ENCODE measurements at regions not wholly inside any gene's neighbourhood (a gene's known extent, or its start where the extent isn't known, plus 50 kb on each side); places are given as distances from the start of the nearest gene placed in this dataset.
"Not testable (repeated sequence)": the region's sequence is repeated elsewhere in the genome, so short reads cannot be mapped to it uniquely, and the experiment has no call there.

GRCh38 chr2:192828175-192828574 lies 633.4 kb upstream of the TMEFF2 start:
- DNase-seq = no peak

DNA sequence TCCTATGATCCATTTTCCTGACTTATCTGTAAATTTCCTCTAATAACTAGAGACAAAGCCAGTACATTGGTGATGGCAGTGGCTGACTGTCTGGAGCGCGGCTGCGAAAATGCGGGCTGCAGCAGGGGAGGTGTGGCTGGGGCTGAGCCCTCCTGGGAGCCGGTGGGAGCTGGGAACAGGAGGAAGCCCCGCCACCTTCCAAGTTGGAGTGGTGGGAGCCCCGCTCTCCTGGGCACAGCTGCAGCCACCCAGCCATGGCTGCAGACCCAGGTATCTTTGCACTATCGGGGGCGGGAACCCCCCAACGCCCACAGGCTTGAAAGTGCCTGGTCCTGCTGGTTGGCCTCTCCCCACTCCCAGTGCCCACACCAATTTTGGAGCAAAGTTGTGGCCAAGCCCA lies 633.0 kb upstream of the TMEFF2 start:
- DNase-seq = no peak

- DNase-seq = no peak
Measured at GRCh38 chr2:192814376-192814775, 619.6 kb upstream of the TMEFF2 start.

DNA sequence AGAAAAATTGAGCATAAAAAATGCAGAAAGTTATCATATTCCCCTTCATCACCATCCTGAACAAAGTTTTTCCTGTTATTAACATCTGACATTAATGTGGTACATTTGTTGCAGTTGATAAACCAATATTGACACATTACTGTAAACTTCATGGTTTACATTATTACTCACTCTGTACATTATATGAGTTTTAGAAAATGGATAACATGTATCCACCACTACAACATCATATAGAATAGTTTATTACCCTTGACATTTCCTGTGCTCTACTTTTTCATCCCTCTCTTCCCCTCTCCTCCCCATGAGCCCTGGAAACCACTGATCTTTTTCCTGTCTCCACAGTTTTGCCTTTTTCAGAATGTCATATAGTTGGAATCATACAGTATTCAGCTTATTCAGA lies 618.6 kb upstream of the TMEFF2 start:
- DNase-seq = no peak

GRCh38 chr2:192809173-192809572 lies 614.4 kb upstream of the TMEFF2 start:
- DNase-seq = no peak

- DNase-seq = no peak
Measured at GRCh38 chr2:192783643-192784042, 588.9 kb upstream of the TMEFF2 start.

GRCh38 chr2:192775459-192776262 lies 580.9 kb upstream of the TMEFF2 start:
- no peak for DNase-seq

- no peak for DNase-seq
Measured at GRCh38 chr2:192775011-192775410, 580.3 kb upstream of the TMEFF2 start.

DNA sequence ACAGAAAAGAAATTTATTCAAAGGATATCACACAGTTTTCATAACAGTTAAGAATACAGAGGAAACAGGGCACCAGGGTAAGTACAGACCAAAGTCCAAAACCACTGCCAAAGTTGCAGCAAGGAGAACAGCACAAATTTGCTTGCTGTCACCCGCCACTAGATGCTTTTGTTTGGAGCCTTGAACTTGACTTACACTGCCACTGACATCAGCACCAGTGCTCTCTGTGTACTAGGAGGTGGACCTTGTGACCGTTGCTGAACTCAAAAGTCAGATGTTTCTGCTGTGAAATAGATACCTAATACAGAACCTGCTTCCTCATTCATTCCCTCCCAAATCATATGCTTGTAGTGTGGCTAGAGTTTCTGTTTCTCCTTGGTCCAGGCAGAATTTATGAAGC lies 578.3 kb upstream of the TMEFF2 start:
- no peak for DNase-seq

DNA sequence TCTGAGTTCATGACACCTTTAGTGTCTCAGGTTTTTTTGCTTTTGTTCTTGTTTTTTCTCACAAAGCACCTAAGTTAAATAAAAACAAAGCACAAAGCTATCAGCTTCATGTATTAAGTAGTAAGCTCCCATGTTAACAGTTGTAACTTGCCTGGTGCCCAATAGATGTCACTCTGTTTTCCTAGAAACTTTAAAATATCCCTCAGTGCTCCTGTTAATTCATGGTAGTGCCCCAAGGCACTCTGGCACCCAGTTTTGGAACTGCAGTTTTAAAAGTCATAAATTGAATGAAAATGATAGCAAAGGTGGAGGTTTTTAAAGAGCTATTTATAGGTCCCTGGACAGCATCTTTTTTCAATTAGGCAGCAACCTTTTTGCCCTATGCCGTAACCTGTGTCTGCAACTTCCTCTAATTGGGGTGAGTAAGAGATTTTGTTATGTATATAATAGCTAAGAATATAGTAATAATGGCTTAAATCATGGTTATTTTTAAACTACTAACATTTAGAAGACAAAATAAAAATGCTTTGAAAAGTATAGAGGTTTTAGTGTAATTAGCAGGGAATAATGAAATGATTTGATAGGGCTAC lies 555.0 kb upstream of the TMEFF2 start:
- DNase-seq = no peak

GRCh38 chr2:192741889-192742288 lies 547.2 kb upstream of the TMEFF2 start:
- DNase-seq = no peak

GRCh38 chr2:192735447-192735846 lies 540.7 kb upstream of the TMEFF2 start:
- no peak for DNase-seq

- DNase-seq = no peak
Measured at GRCh38 chr2:192729369-192729768, 534.6 kb upstream of the TMEFF2 start.

DNA sequence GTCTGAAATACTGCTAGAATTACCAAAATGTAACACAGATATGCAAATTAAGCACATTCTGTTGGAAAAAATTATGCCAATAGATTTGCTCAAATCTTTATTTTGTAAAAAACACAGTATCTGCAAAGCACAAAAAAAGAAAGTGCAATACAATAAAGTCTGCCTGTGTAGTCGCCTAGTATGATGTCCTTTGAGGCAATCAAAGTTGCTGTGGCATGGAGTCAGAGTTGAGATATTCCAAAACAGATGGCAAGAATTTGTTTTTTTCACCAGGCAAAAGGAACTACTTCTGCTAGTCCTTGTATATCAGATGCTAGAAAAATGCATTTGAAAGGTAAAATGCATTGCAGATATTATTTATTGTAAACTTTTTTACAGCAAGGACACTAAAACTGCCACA lies 531.3 kb upstream of the TMEFF2 start:
- DNase-seq = no peak

DNA sequence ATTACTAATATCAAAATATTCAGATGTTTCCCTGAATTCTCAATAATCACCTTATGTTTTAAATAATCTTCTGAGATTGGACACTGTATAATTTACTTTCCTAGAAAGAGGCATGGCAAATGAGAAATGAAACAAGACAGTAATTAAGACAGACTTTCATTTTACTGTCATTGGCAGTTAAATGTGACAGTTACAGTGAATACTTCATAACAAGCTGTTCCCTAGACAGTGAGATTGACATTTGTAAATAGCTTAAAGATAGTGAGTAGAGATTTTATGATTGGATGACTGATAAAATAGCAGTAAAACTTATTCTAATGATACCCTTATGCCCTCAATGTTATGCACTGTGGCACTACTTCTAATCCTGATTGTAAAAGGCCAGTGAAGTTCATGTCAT lies 524.9 kb upstream of the TMEFF2 start:
- no peak for DNase-seq

- DNase-seq = no peak
Measured at GRCh38 chr2:192718340-192718739, 523.6 kb upstream of the TMEFF2 start.

DNA sequence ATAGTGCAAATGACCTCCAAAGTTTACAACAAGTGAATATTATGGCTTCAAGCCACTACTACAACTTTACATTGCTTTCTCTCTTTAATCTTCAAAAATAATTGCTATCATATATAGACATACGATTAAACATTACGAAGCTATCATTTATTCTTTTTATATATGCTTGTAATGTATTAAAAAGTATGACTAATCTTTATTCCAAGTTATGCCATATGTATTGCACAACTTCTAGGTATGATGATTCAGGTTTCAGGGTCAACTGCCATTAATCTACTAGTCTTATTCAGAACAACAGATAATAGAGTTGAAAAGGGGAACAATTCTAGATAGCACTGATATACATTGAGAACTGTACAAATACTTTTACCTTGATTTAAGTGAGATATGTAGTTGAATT lies 506.2 kb upstream of the TMEFF2 start:
- DNase-seq = no peak

DNA sequence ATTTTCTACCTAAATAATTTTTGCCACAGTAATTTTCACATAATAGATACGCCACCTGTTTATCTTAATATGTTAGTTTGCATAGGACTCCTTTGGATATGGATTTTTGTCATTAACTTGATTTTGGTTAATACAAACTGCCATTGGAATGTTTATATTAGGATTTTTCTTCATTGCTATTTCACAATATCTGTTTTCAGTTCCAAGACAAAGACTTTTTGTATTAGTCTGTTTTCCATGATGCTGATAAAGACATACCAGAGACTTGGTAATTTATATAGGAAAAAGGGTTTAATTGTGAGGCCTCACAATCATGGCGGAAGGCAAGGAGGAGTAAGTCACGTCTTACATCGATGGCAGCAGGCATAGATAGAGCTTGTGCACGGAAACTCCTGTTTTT lies 503.1 kb upstream of the TMEFF2 start:
- DNase-seq = no peak

GRCh38 chr2:192696857-192697256 lies 502.1 kb upstream of the TMEFF2 start:
- DNase-seq = no peak

DNA sequence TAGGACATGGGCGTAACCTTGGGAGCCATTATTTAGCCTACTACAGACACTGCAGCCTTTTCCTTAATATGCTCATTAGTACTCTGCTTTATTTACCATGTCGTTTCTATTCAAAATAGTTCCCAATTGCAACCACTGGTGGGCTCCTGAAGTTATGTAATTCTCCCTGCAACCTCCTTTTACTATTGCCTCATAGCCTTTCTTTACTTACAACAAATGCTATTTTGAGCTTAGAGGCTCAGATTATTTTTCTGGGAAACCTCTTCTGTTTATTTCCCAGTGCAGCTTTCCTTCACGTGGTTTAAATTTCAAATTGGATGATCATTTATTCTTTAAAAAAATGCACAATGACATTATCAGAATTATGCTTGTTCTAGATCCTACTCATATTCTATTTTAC lies 492.3 kb upstream of the TMEFF2 start:
- no peak for DNase-seq

- DNase-seq = not testable (repeated sequence)
Measured at GRCh38 chr2:192682511-192682910, 487.8 kb upstream of the TMEFF2 start.

DNA sequence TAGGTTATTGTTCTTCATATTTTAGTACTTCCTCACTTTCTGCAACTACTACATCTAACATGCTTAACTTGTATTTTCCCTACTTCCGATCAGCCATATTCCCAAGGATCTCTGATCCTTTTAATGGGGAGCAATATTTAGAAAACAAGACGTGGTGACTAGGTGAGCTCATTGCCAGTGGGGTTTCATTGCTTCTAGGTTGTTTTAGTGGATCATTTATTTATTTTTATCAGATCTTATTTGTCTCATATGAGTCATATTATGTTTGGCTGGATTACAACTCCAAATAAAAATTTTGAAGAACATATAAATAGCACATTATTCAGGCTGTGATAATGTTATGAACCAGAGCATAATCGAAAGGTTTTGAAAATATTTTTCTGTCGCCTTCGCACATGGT lies 480.9 kb upstream of the TMEFF2 start:
- no peak for DNase-seq

DNA sequence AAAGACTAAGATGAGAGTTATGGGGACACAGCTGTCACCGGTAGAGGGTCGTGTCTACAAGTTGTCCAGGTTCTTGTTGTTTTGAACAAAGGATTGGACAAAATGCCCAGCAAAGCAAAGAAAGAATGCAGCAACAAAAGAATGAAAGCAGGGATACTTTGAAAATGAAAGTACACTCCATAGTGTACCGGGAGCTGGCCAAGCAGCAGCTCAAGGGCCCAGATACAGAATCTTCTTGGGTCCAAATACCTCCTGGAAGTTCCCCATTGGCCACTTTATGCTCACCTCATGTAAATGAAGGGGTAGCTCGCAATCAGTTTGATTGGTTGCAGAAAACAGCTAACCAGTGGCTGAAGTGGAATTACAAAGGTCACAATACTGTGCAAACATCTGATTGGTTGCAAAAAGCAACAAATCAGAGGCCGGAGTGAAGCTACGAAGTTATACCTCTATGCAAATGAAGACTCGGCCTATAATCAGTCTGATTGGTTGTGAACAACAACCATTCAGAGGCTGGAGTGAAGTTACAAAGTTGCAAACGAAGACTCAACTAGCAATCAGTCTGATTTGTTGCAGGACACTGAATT lies 474.9 kb upstream of the TMEFF2 start:
- no peak for DNase-seq

GRCh38 chr2:192660555-192660954 lies 465.8 kb upstream of the TMEFF2 start:
- DNase-seq = not testable (repeated sequence)

DNA sequence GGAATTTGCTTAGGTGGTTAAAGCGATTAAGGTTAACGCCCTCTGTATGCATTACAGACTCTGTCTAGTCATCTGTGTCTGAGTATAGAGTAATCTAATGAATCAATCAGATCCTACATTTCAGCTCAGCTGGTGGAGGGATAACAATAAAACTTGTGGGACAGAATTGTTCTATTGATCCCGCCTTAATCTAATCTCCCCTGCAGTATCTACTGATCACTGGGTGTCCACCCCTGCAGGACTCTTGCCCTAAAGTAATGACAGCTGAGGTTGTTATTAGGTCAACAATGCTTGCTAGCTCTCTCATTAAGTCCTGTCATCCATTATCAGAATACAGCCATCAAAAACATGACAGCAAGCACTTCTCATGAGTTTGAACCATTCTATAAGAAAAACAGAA lies 462.6 kb upstream of the TMEFF2 start:
- DNase-seq = peak; percentile 83

All from NCI-H146 (cell line).